GM12872 (cell line): ENCODE measurements at regions not wholly inside any gene's neighbourhood (a gene's known extent, or its start where the extent isn't known, plus 50 kb on each side); places are given as distances from the start of the nearest gene placed in this dataset.

Source experiments
- TF ChIP-seq, protein P1 (sequence below): IDR thresholded peaks from 3 replicates; pipeline ENCODE4 v1.5.1; 2011; ENCODE audit warnings: low read depth, mild to moderate bottlenecking, low read length, moderate library complexity; ENCODE audit not compliant: insufficient read depth

DNA sequence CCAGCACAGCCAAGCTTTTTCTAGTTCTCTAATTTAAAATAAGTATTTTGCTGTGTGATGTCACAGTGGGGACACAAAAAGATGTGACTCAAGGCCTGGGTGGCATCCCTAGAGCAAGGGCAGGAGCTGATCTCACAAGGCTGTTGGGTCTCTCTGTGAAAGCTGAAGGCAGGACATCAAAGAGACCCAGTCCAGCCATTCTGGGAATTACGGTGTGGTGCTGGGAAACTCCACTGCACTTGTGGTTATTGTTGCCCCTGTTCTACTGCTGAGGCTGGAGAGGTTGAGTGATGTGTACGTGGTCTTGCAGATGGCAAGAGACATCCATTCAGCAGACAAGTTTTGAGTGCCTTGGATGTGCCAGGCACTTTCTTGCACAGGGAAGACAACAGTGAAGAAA is 352.9 kb downstream of the CYRIA start:
- TF ChIP-seq, protein P1, sequence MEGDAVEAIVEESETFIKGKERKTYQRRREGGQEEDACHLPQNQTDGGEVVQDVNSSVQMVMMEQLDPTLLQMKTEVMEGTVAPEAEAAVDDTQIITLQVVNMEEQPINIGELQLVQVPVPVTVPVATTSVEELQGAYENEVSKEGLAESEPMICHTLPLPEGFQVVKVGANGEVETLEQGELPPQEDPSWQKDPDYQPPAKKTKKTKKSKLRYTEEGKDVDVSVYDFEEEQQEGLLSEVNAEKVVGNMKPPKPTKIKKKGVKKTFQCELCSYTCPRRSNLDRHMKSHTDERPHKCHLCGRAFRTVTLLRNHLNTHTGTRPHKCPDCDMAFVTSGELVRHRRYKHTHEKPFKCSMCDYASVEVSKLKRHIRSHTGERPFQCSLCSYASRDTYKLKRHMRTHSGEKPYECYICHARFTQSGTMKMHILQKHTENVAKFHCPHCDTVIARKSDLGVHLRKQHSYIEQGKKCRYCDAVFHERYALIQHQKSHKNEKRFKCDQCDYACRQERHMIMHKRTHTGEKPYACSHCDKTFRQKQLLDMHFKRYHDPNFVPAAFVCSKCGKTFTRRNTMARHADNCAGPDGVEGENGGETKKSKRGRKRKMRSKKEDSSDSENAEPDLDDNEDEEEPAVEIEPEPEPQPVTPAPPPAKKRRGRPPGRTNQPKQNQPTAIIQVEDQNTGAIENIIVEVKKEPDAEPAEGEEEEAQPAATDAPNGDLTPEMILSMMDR: no peak

- TF ChIP-seq, protein P1: no peak
These were observed 353.9 kb downstream of the CYRIA start for GRCh38 chr2:16311521-16312440.

- TF ChIP-seq, protein P1: no peak
These were observed 356.8 kb downstream of the CYRIA start for GRCh38 chr2:16308816-16309215.

GRCh38 chr2:16304876-16305590 is 360.6 kb downstream of the CYRIA start:
- TF ChIP-seq, protein P1: no peak

- TF ChIP-seq, protein P1: no peak
These were observed 361.9 kb downstream of the CYRIA start for GRCh38 chr2:16303761-16304160.

DNA sequence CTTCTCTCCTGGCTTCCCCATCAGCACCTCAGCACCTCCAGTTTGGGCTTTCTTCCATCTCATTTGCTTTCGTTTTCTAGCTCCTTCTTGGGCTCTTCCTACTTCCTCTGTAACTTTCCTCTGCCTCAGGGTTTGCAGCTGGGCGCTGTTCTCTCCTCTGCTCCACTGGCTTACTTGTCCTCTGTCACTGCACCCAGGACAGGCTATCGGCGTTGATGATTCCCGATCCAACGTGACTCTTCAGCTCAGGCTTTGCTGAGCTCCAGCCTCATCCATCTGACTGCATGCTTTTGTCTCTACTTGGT is 362.4 kb downstream of the CYRIA start:
- TF ChIP-seq, protein P1: no peak

DNA sequence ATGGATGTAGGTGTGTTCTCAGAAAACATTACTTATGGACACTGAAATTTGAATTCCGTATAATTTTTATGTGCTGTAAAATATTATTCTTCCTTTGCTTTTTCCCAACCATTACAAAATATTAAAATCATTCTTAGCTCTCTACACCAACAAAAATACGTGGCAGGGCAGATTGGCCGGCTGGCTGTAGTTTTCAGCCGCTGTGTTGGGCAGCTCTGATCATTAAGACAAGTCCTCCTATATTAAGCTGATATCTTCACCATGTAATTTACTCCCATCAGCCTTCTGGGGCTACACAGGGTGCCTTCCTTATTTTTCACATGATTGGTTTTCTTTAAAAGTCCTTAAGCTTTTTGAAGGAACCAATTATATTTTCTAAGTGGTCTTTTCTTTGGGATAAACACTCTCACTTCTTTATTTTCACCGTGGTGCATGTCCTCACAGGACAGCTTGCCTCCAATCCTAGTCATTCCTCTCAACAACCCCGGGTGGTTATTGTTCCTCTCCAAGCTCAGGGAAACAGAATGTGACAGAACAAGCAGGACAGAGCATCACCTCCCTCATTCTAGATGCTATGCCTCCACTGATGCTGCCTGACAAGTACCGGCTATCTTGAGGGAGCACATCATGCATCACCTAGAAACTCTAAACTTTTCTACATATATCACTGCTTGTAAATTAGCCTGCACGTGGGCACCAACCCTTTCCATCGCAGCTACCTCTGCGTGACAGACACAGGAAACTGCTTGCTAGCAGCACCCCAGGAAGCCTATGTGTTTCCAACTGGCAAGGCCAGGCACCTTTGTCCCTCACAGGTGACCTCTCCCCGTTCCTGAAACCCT is 362.3 kb downstream of the MYCN start:
- TF ChIP-seq, protein P1: no peak
